HepG2 (cell line): ENCODE measurements at regions not wholly inside any gene's neighbourhood (a gene's known extent, or its start where the extent isn't known, plus 50 kb on each side); places are given as distances from the start of the nearest gene placed in this dataset.

Experiments
- ATAC-seq: fragments of 200-7000 bp; cut with Tn5 transposase; 3 replicates; pipeline ENCODE4 v1.9.1; 2020; ENCODE audit warnings: mild to moderate bottlenecking, moderate library complexity
- BruUV-seq: library from RNA; stranded (reverse); fragments of 400-500 nt; replicated peaks from 2 replicates; lab custom pipeline; 2021; lab: Mats Ljungman, UMichigan
- CTCF ChIA-PET: fragments of 300-600 bp; formaldehyde crosslinking; extraction: SDS; loops from one replicate; lab custom pipeline; 2021; ENCODE audit warnings: low total read pairs, inconsistent platforms, low intra/inter-chr PET ratio; lab: Yijun Ruan, JAX
- POLR2A ChIA-PET: fragments of 350-600 bp; sonication (Branson Sonifier 250); formaldehyde crosslinking; loops from one replicate; lab custom pipeline; 2020; ENCODE audit warnings: antibody characterized with exemption, inconsistent platforms; lab: Yijun Ruan, JAX
- DNase-seq: peaks from one replicate; pipeline ENCODE4 v3.0.0-alpha.2; 2015; ENCODE audit warnings: low spot score
- FAIRE-seq: peaks from 3 replicates; lab custom pipeline; 2011; peaks lifted over from hg19 to GRCh38; lab: Jason Lieb, UNC
- H2AFZ ChIP-seq: one replicate; pipeline ENCODE4 v1.6.1; 2011; ENCODE audit warnings: low read length, inconsistent platforms
- H3K27ac ChIP-seq: fragments of 300-600 bp; 3 replicates; pipeline ENCODE4 v1.8.0; 2011; ENCODE audit warnings: mixed run types, mild to moderate bottlenecking, mixed read lengths, low read length, inconsistent platforms; ENCODE audit not compliant: insufficient read depth; ENCODE audit errors: extremely low read length
- H3K27me3 ChIP-seq, 2 experiments: fragments of 200-600 bp in 1 of 2; 2 replicates in 1 of 2; 3 replicates in 1 of 2; pipeline versions ENCODE4 v1.6.0 to v1.8.0; 2011; ENCODE audit warnings: low read length in 2 of 2, mild to moderate bottlenecking in 2 of 2, moderate library complexity in 2 of 2, inconsistent platforms in 1 of 2; ENCODE audit not compliant: insufficient read depth in 2 of 2, control insufficient read depth in 1 of 2
- H3K36me3 ChIP-seq, 2 experiments: fragments of 200-600 bp in 1 of 2; replicated peaks in 1 of 2; 2 replicates in 1 of 2; 3 replicates in 1 of 2; pipeline versions ENCODE4 v1.5.1 to v1.8.0; 2011; ENCODE audit warnings: low read length in 2 of 2, inconsistent platforms in 1 of 2; ENCODE audit not compliant: insufficient read depth in 2 of 2, control insufficient read depth in 1 of 2
- H3K4me1 ChIP-seq: 2 replicates; pipeline ENCODE4 v1.5.1; 2012; ENCODE audit warnings: low read length, inconsistent platforms; ENCODE audit not compliant: insufficient read depth
- H3K4me2 ChIP-seq: 2 replicates; pipeline ENCODE4 v1.6.0; 2011; ENCODE audit warnings: low read depth, low read length, inconsistent platforms
- H3K4me3 ChIP-seq, 3 experiments: fragments of 200-600 bp in 1 of 3; sonication (generic), shearing (Covaris generic) in 1 of 3; replicated peaks in 1 of 3; 2 replicates each; pipeline ENCODE4 v1.5.1; 2011 to 2016; ENCODE audit warnings: low read length in 3 of 3, inconsistent platforms in 2 of 3, low read depth in 2 of 3, mild to moderate bottlenecking in 2 of 3, control low read depth in 1 of 3, mixed read lengths in 1 of 3; ENCODE audit not compliant: insufficient read depth in 1 of 3
- H3K79me2 ChIP-seq: one replicate; pipeline ENCODE4 v1.6.1; 2011; ENCODE audit warnings: low read length, inconsistent platforms; ENCODE audit not compliant: insufficient read depth
- H3K9ac ChIP-seq: 2 replicates; pipeline ENCODE4 v1.6.0; 2011; ENCODE audit warnings: mild to moderate bottlenecking, low read depth, low read length, inconsistent platforms; ENCODE audit not compliant: insufficient read depth
- H3K9me3 ChIP-seq: 2 replicates; pipeline ENCODE4 v1.5.1; 2012; ENCODE audit warnings: mild to moderate bottlenecking, low read length
- H4K20me1 ChIP-seq: 2 replicates; pipeline ENCODE4 v1.6.0; 2011; ENCODE audit warnings: inconsistent platforms, mild to moderate bottlenecking, low read length, moderate library complexity; ENCODE audit not compliant: insufficient read depth
- CEBPB ChIP-seq: IDR thresholded peaks from 2 replicates; pipeline ENCODE4 v1.6.1; 2011; ENCODE audit warnings: low read depth, low read length, improper control_type of control experiment, borderline replicate concordance
- CEBPG ChIP-seq: IDR thresholded peaks from 2 replicates; pipeline ENCODE4 v1.6.1; 2016
- KDM1A ChIP-seq: IDR thresholded peaks from 2 replicates; pipeline ENCODE4 v1.6.1; 2016; ENCODE audit warnings: missing compliant biosample characterization
- MTA3 ChIP-seq: sonication (generic); formaldehyde crosslinking; IDR thresholded peaks from 2 replicates; pipeline ENCODE4 v1.4.0; 2020; ENCODE audit warnings: missing genetic modification reagents
- RFX1 ChIP-seq: fragments of 450-650 bp; IDR thresholded peaks from 2 replicates; pipeline ENCODE4 v1.6.1; 2017
- ZFP62 ChIP-seq: sonication (generic); formaldehyde crosslinking; IDR thresholded peaks from 2 replicates; pipeline ENCODE4 v1.4.0; 2020; ENCODE audit warnings: missing genetic modification reagents
- ZNF337 ChIP-seq: sonication (generic); formaldehyde crosslinking; IDR thresholded peaks from 2 replicates; pipeline ENCODE4 v1.5.1; 2020; ENCODE audit warnings: missing genetic modification reagents, low read depth, mild to moderate bottlenecking, borderline replicate concordance
- ZNF367 ChIP-seq: sonication (generic); formaldehyde crosslinking; IDR thresholded peaks from 2 replicates; pipeline ENCODE4 v1.4.0; 2020; ENCODE audit warnings: missing genetic modification reagents, borderline replicate concordance
- ZNF710 ChIP-seq: sonication (generic); formaldehyde crosslinking; IDR thresholded peaks from 2 replicates; pipeline ENCODE4 v1.5.0; 2020; ENCODE audit warnings: mild to moderate bottlenecking, missing genetic modification reagents, borderline replicate concordance
- WGBS: methylation state at CpG from one replicate; pipeline ENCODE4 v1.1.6; 2017; ENCODE audit warnings: low lambda C conversion rate; 5-methylcytosine and 5-hydroxymethylcytosine counted together
- in situ Hi-C: cut with HindIII; loops from 2 replicates; pipeline ENCODE4 v1.10.0; 2017; ENCODE audit warnings: low pct_unique_long_range_greater_than_20kb; ENCODE audit not compliant: extremely low pct_ligation_motif_present
- intact Hi-C: fragments of 100-400 bp; cut with micrococcal nuclease; formaldehyde crosslinking; loops from one replicate; pipeline ENCODE4 v1.10.0; 2022; ENCODE audit not compliant: unreplicated experiment

DNA sequence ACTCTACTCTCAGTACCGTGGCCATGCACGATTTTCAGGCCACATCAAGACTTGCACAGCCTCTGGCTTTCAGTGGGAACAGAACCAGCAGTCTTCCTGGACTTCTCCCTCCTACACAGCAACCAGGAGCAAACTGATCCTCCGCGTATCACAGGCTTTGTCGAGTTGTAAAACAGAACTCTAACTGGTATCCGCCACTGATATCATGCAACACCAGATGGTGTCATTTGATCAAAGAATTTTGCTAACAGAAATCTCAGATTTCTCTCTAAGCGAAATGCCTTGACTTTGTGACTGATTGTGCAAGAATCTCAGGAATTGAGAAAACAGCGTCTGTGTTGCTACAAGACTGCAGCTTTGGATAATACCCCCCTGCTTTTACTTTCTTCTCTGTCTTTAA, 85.7 kb downstream of the COPS8 start:
- Histone ChIP-seq H3K4me2 (no peak overlapping the region), H4K20me1 (no peaks in the 10 kb centered on the region), H3K79me2 (no peaks in the 10 kb centered on the region), H2AFZ (no peak overlapping the region), H3K4me1 (no peaks in the 10 kb centered on the region), H3K9me3 (peaks cover 4% of the 10 kb centered on the region; the same call in 1 of the 2 replicates), H3K4me3 (no peak overlapping the region), H3K36me3 (no peaks in the 10 kb centered on the region), H3K9ac (no peak overlapping the region), H3K27me3 (no peaks in the 10 kb centered on the region; a peak in 1 of 5 replicates), H3K27ac (no peak overlapping the region)
- TF ChIP-seq CEBPG: peak; percentile 27; the same call in 1 of the 2 replicates
- no peak for TF ChIP-seq ZFP62 (CRISPR knock-in tag)
- TF ChIP-seq RFX1: no peak
- no peak for TF ChIP-seq ZNF710 (CRISPR knock-in tag)
- TF ChIP-seq CEBPB: peak; percentile 90
- TF ChIP-seq ZNF367 (CRISPR knock-in tag): no peak
- TF ChIP-seq MTA3 (CRISPR knock-in tag): no peak
- no peak for TF ChIP-seq KDM1A (CRISPR knock-in tag)
- in situ Hi-C loops: no loop called here
- ATAC-seq (no peak), DNase-seq (no peak), FAIRE-seq (no peak)
- WGBS: 23% methylated on average over 8 of the region's 8 CpGs
- ChIA-PET CTCF (no interaction called here), POLR2A (no interaction called here)
- no TSS peak for BruUV-seq
- intact Hi-C loops: no loop called here

DNA sequence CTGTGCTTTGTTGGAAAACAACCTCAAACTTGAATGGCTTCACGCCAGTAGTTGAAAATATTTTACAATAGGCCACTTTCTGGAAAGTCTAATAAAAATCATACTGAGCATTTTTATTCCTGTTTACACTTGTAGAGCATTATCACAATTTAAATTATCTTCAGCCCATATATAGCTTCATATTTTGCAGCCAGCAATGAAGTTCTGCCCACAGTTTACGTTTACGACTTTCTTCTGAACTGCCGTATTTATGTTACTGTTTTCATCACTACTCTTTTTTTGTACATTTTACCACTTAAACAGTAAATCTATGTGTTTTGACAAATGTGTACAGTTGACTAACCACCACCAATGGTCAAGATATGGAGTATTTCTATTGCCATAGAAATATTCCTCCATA, 86.2 kb downstream of the COPS8 start:
- Histone ChIP-seq H3K4me1 (no peaks in the 10 kb centered on the region), H2AFZ (no peak overlapping the region), H3K9me3 (peaks cover 4% of the 10 kb centered on the region; the same call in 1 of the 2 replicates), H3K27me3 (no peaks in the 10 kb centered on the region; a peak in 1 of 5 replicates), H3K4me3 (no peak overlapping the region), H4K20me1 (no peaks in the 10 kb centered on the region), H3K27ac (no peak overlapping the region), H3K4me2 (no peak overlapping the region), H3K79me2 (no peaks in the 10 kb centered on the region), H3K36me3 (no peaks in the 10 kb centered on the region), H3K9ac (no peak overlapping the region)
- ATAC-seq: no peak
- DNase-seq: no peak
- POLR2A ChIA-PET: no interaction called here
- no peak for FAIRE-seq
- intact Hi-C loops: no loop called here
- BruUV-seq: no TSS peak
- 77% methylated on average over 4 of the region's 4 CpGs for WGBS
- CTCF ChIA-PET: no interaction called here
- in situ Hi-C loops: no loop called here
- TF ChIP-seq ZNF337 (CRISPR knock-in tag): no peak
